GM18526 (cell line): ENCODE measurements at regions not wholly inside any gene's neighbourhood (a gene's known extent, or its start where the extent isn't known, plus 50 kb on each side); places are given as distances from the start of the nearest gene placed in this dataset.

Experiments used
- POLR2A ChIP-seq: IDR thresholded peaks from 3 replicates; pipeline ENCODE4 v1.6.1; 2011; ENCODE audit not compliant: insufficient read length; ENCODE audit errors: extremely low read depth

DNA sequence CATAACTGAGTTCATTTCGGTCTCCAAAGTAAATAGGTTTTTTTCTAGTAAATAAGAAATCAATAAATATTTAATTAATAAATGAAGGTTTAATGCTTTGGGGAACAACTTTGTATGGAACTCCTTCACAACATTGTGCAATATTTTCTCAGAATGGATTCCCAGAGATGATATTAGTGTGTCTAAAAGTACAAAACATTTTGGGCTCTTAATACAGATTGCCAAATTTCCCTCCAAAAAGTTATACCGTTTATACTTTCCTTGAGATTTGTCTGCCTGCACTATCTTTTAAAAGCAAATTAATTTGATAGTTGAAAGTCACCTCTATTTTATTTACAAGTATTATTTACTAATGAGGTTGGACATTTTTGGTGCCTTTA, 151.8 kb downstream of the FAM161A start:
- TF ChIP-seq POLR2A: no peak

DNA sequence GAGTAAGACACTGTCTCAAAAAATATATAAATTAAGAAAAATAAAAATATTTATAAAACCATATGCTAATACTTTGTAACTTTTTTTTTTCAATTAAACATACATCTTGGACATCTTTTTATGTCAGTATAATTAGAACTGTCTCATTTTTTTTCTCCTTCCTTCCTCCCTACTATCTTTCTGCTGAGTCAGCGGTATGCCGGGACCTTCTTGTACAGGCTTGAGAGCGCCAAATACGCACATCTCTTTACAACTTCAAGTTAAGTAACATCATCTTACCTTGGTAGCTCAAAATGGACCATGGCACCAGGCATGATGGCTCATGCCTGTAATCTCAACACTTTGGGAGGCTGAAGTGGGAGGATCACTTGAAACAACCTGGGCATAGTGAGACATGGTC, 153.4 kb downstream of the FAM161A start:
- no peak for TF ChIP-seq POLR2A

DNA sequence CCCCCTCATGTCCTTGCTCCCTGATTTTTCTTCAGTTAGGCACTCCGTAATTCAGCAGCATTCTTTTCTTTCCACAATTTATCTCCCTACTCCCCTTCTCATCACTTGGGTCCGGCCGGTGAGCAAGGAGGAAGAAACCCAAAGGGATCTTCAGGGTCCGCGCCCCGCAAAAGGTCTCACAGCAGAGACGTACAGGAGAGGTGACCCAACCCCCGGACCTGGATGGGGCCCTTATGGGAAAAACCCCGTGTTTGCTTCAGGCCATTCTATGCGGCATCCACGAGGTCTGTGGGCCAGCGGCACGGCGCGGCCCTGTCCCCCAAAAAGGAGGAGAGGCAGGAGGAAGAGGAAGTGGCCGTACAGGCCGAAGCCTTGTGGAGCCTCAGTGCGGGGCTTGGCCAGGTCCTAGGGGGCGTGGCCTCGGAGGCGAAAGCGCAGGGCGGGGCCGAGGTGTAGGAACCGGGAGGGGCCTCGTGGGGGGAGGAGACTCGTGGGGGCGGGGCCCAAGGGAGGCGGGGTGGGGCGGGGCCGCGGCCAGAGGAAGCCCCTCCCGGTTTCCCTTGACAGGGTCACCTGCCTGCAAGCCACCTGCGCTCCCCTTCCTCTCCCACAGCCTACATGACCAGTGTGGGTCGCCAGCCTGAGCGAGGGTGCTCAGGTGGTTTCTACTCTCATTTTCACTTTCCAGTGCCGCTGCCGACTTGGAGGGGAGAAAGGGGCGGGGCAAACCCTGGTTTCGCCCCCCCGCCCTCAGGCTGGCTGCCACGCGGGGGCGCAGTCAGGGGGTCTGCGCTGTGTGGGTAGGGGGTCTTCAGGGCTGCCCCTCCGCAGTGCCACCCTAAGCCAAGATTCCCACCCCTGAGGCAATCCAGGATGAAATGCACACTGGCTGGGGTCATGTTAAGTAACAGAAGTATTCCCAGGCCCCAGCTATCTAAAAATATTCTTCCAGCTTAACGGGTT, 156.4 kb upstream of the XPO1 start:
- peak; percentile 93 for TF ChIP-seq POLR2A

DNA sequence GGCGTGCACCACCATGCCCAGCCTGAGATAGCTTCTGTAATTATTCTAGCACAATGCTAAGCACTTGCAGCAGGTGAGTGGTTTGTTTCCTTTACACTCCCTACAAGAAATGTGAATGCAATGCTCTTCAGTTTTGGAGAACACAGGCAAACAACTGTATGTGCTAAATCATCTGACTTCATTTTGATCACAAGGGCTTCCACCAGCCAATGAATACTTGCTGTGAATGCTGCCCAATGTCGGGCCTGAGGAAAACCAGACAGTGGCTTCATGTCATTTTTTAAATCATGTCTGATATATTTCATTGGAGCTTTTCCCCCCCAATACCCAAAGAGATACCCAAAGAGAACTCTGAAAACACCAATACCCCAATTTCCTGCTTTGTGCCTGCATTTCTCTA, 155.6 kb upstream of the XPO1 start:
- TF ChIP-seq POLR2A: no peak

DNA sequence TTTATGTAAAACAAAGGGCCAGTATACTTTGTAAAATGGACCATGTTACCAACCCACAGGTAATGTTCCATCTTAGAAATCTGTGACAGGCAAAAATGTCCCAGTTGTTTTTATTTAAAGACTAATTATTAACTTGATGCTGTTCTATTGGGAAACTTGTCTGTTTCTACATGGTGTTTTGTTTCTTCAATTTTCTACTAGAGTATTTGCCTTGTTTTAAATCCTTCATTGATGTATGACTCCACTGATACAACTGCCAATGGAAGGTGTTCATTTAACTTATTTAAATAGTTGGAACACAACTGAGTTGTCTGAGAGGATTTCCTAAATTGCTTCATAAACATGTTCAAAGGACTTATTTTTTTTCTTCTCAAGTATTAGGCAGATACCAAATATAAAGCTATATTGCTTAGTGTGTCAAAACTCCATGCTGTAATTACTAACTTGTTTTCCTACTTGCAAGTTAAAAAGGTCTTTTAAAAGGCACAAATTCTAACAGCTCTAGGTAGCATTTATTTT, 152.0 kb upstream of the XPO1 start:
- TF ChIP-seq POLR2A: no peak

DNA sequence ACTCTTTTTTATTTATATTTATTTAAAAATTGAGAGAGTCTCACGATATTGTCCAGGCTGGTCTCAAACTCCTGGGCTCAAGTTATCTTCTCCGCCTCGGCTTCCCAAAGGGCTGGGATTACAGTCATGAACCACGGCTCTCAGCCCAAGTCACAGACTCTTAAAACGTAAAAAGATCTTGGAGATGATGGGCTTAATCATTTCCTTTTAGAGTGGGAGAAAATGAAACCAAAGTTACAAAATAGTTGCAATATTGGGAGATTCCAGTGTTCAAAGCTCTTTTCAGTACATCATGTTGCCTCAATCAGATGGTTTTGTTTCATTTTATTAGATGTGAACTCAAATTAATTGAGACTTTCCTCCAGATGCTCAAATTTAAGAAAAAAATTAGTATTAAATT, 151.4 kb upstream of the XPO1 start:
- TF ChIP-seq POLR2A: no peak

DNA sequence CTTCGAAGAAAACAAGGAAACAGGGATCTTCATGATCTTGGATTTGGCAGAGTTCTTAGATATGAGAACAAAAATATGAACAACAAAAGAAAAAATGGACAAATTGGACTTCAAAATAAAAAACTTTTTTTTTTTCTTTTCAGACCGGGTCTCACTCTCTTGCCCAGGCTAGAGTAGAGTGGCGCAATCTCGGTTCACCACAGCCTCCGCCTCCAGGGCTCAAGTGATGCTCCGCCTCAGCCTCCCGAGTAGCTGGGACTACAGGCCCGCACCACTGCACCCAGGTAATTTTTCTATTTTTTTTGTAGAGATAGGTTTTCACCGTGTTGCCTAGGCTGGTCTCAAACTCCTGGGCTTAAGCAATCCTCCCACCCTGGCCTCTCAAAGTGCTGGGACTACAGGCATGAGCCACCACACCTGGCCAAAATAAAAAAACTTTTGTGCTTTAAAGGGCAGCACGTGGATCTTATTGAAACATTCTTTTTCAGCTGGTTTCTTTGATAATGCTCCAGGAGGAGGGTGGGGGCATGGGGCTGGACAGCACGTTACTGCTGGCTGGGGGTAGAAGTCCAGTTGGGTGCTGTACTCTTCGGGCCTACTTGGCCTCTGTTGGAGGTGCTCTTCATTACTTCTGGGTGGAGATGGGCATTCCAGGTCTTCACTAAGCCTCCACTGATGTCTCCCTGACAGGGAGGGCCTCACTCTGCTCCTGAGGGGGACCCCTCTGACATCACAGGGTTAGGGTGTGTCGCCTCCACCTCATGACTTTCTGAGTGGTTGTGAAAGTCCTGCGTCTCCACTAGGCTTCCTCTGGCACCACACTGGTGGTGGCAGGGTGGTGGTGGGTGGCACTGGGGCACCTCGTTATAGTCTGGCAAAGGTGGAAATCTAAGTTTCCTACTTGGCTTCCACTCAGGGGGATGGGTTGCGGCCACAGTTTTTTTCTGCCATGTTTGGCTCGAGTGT, 150.5 kb upstream of the XPO1 start:
- no peak for TF ChIP-seq POLR2A

DNA sequence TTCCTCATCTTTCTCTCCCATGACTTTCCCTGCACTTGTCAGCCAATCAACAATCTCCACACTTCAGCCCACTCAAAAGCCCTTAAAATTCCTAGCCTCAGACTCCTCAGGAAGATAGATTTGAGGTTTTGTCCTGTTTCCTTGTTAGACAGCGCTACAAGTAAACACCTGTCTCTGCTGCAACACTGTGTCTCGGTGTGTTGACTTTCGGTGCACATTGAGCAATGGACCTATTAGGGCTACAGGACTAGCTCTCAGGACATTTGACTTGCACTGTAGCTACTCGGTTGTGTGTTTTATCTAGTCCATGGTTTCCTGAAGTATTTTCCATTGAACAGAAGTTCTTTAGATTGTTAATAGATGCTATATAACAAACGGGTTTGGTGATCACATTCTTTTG, 140.9 kb upstream of the XPO1 start:
- TF ChIP-seq POLR2A: no peak

DNA sequence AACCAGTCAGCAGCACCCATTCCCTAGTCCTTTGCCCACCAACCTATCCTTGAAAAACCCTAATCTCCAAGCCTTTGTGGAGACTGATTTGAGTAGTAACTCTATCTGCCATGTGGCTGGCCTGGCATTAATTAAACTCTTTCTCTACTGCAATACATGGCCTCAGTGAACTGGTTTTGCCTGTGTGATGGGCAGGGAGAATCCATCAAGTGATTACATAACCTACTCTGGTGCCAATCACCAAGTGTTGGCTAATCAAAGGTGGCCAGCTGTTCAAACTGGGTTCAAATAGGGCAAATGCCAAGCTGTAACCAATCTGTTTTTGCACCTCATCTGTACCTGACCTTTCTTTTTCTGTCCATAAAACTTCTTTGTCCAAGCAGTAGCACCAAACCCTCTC, 139.8 kb upstream of the XPO1 start:
- no peak for TF ChIP-seq POLR2A

DNA sequence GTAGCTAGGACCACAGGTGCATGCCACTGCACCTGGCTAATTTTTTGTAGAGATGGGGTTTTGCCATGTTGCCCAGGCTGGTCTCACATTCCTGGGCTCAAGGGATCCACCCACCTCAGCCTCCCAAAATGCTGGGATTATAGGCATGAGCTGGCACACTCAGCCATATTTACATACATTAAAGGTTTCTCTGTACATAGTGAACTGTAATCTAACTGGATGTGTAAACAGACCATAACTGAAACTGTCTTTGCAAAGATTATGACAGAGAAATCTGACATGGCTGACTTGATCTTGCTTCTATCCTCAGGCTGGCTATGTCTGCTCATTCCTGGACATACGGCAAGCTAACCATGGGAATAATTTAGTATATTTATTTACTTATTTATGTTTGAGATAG, 139.2 kb upstream of the XPO1 start:
- no peak for TF ChIP-seq POLR2A

DNA sequence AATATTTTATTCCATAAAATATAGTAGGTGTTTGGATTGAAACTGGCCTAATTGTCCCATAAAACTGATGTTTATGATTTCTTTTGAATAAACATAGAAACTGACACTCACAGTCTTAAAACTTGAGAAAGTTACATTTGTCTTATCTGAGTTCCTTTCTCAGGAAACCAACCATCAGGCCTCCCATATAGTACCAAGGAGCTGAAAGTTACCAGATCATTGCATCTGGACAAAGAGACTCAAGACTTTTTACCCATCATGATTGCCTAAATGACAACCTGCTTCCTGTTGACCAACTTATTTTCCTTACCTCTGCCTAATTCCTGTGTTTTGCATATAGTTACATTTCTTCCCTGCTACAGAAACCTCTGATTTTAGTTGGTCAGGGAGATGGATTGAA, 137.0 kb upstream of the XPO1 start:
- TF ChIP-seq POLR2A: no peak

DNA sequence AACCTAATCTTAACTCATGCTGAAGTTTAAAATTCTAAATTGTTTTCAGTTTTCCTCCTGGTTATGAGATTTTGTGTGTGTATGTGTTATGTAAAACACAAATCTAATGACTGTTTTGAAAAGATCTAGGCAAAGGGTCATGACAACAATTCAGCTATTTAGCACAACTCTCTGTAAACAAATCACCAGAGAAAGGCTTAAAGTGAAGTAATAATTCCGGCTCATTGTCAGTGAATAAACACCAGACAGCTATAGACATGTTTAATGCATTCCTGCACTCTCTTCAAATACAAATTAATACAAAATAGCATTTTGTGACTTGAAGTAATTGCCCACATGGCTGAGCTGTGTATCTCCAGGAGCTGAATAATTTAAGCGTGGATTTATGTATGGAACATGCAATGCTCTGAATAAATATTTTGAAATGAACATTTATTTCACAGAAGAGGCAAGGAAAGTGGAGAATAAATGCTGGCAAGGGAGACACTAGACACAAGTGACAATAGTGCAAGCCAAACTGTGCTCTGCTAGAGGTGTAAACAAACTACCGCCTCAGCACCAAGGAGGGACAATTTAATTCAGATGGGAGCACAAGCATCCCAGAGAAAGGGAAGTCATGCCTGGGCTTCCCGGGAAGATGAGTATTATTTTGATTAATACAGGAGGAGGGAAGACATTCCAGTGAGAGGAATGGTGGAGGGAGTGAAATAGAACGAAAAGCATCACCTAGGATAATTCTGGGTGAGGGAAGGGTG, 133.6 kb upstream of the XPO1 start:
- no peak for TF ChIP-seq POLR2A

DNA sequence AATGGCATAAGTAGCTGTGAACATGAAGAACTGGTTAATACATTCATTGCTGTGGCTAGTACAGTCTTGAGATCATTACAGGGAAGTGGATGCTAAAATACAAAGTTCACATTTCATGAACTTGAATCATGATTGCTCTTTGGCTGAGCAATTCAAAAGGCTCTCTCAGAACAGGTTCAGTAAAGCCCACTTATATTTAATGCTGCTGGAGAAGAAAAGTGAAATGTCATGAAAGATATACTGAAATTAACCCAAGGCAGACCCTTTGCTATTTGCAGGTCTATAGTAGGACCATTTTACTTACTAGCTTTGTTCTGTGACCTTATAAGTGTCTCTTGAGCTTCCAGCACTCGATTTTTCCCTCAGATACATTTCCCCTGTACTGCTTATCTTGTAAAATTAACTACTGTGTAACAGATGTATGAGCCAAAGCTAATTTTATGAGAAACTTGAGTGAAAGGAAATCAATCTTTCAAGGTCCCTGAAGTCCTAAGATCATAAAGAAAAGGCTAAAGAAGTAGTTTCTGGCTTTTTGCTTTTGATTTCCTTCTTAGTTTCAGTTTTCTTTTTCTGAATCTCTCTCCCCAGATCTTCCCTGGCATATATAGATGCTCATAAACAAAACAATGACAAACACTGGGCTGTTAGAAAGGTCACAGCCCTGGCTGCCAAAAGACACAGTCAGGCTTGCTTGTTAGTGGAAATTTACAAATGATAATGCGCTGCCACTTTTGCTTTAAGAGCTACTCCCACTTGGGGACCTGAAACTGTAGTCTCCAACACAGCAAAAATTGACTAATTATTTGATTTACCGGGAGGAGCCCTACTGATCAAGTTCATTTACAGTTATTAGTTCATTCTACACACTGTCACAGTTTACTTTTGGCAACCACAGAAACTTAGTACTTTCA, 132.7 kb upstream of the XPO1 start:
- no peak for TF ChIP-seq POLR2A

DNA sequence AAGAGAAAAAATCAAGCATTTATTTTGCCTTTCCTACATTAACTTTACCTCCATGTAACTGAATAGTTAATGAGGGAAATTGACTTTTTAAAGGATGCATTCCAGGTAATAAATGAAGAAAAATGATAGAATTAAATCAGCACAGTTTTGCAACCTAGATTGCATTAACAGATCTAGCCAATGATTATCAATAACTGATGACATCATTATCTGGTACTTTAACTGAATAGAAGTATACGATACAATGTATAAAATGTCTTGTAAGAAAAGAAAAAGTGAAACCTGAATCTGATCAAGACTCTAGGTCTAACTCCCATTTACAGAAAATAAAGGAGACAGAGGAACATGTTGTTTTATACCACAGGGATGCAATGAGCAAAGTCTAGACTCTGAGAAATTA, 126.0 kb upstream of the XPO1 start:
- TF ChIP-seq POLR2A: no peak
